Tibial nerve (tissue), 4 donors: ENCODE measurements at regions not wholly inside any gene's neighbourhood (a gene's known extent, or its start where the extent isn't known, plus 50 kb on each side); places are given as distances from the start of the nearest gene placed in this dataset.
"Not testable (repeated sequence)": the region's sequence is repeated elsewhere in the genome, so short reads cannot be mapped to it uniquely, and the experiment has no call there.

ENCODE experiments used
- EP300 ChIP-seq, 2 donors: sonication (generic); formaldehyde crosslinking; IDR thresholded peaks; one replicate each; pipeline ENCODE4 v1.6.1; 2017; ENCODE audit warnings: antibody characterized with exemption in 2 of 2, mild to moderate bottlenecking in 1 of 2
- POLR2A ChIP-seq, 2 donors: fragments of 450-650 bp; IDR thresholded peaks; one replicate each; pipeline ENCODE4 v1.6.1; 2017; ENCODE audit warnings: antibody characterized with exemption in 2 of 2, mild to moderate bottlenecking in 2 of 2, moderate library complexity in 2 of 2
- TF ChIP-seq, protein P1 (sequence below), 5 experiments: fragments of 200-600 bp in 3 of 5; fragments of 450-650 bp in 2 of 5; sonication (generic) in 3 of 5; IDR thresholded peaks; one replicate each; pipeline ENCODE4 v1.5.1; 2016 to 2019; ENCODE audit warnings: antibody characterized with exemption in 5 of 5, mild to moderate bottlenecking in 3 of 5, moderate library complexity in 2 of 5

DNA sequence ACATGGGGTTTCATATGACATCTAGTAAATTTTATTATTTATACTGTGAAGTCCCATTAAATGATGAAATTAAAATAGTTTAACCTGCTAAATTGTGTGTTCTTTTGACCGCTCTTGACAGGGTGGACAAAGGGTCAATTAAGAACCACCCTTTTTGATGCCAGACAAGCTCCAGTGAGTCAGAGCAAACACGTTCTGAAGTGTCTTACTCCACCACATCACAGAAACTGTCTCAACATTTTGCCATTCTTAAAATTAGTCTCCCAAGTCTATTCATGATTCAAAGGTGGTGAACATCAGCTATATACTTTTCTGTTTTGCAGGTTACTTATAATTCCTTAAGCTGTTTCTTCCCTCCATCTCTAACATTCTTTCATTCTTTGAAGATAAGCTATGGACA lies 142.1 kb downstream of the SPATA31A6 start:
- not testable (repeated sequence) for TF ChIP-seq POLR2A, EP300 (IDR thresholded peaks at IDR 0.05)
- TF ChIP-seq, protein P1, sequence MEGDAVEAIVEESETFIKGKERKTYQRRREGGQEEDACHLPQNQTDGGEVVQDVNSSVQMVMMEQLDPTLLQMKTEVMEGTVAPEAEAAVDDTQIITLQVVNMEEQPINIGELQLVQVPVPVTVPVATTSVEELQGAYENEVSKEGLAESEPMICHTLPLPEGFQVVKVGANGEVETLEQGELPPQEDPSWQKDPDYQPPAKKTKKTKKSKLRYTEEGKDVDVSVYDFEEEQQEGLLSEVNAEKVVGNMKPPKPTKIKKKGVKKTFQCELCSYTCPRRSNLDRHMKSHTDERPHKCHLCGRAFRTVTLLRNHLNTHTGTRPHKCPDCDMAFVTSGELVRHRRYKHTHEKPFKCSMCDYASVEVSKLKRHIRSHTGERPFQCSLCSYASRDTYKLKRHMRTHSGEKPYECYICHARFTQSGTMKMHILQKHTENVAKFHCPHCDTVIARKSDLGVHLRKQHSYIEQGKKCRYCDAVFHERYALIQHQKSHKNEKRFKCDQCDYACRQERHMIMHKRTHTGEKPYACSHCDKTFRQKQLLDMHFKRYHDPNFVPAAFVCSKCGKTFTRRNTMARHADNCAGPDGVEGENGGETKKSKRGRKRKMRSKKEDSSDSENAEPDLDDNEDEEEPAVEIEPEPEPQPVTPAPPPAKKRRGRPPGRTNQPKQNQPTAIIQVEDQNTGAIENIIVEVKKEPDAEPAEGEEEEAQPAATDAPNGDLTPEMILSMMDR (IDR thresholded peaks at IDR 0.05): not testable (repeated sequence)
